Ishikawa (cell line): ENCODE measurements at regions not wholly inside any gene's neighbourhood (a gene's known extent, or its start where the extent isn't known, plus 50 kb on each side); places are given as distances from the start of the nearest gene placed in this dataset.

Experiments
- CEBPB ChIP-seq: IDR thresholded peaks from 2 replicates; pipeline ENCODE4 v1.6.1; 2012
- CREB1 ChIP-seq: IDR thresholded peaks from 2 replicates; pipeline ENCODE4 v1.6.1; 2012; ENCODE audit warnings: low read depth
- EP300 ChIP-seq: IDR thresholded peaks from 2 replicates; pipeline ENCODE4 v1.6.1; 2012; ENCODE audit warnings: borderline replicate concordance
- FOXM1 ChIP-seq: IDR thresholded peaks from 2 replicates; pipeline ENCODE4 v1.6.1; 2012; ENCODE audit warnings: low read depth, borderline replicate concordance
- TAF1 ChIP-seq: IDR thresholded peaks from 2 replicates; pipeline ENCODE4 v1.6.1; 2012; ENCODE audit warnings: low read depth, mild to moderate bottlenecking
- TCF12 ChIP-seq: IDR thresholded peaks from 2 replicates; pipeline ENCODE4 v1.6.1; 2012; ENCODE audit warnings: low read depth
- TEAD4 ChIP-seq: IDR thresholded peaks from 2 replicates; pipeline ENCODE4 v1.6.1; 2012
- TF ChIP-seq, protein P1 (sequence below): IDR thresholded peaks from 2 replicates; pipeline ENCODE4 v1.6.1; 2012

DNA sequence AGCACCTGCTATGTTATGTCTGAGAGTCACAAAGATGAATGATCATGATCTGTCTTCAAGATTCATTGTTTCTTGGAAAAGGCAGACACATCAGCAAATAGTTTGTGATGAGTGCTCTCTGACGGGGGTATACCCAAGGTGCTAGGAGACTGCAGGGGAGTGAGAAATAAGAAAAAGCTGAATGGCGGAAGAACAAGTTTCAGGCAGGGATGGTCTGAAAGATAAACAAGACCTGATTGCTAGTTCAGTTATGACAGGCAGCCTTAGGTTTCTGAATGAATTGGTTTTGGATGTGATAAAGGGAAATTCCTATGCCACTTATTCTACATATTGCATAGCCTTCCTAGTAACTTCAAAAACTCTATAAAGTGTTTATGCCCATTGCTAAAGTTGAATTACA is 327.0 kb upstream of the DKK2 start:
- TF ChIP-seq TAF1 (no peak), EP300 (no peak), FOXM1 (no peak), CREB1 (no peak), CEBPB (no peak), TCF12 (no peak), TEAD4 (no peak)
- TF ChIP-seq, protein P1, sequence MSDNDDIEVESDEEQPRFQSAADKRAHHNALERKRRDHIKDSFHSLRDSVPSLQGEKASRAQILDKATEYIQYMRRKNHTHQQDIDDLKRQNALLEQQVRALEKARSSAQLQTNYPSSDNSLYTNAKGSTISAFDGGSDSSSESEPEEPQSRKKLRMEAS = no peak
